ENCODE measurements at regions not wholly inside any gene's neighbourhood (a gene's known extent, or its start where the extent isn't known, plus 50 kb on each side); places are given as distances from the start of the nearest gene placed in this dataset.
"Not testable (repeated sequence)": the region's sequence is repeated elsewhere in the genome, so short reads cannot be mapped to it uniquely, and the experiment has no call there.

DNA sequence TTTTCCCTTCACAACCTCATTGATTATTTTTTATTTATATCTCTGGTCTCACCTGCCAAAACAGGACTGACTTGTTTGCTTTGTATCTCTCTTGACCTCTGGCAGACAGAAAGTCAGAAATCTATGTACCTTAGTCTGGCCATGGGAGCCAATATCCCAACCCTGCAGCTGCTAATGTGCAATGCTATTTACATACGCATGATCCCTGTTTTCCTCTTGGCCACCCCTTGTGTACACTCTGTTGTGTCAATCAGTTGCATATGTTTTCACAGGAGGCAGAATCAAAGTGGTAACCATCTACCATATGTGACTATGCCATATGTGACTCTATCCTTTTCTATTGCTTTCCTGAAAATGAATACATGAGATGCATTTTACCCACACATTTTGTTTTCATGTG lies 688.8 kb downstream of the PLA2G4A start:
- no peak for DNase-seq (ENCODE audit: low read depth in 3 of 3)

DNA sequence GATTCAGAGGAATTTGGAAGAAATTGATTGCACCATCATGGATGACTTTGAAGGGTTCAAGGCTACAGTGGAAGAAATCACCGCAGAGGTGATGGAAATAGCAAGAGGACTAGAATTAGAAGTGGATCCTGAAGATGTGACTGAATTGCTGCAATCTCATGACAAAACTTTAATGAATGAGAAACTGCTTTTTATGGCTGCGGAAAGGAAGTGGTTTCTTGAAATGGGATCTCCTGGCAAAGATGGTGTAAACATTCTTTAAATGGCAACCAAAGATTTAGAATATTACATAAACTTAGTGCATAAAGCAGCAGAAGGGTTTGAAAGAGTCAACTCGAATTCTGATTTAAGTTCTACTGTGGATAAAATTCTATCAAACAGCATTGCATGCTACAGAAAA lies 698.6 kb downstream of the PLA2G4A start:
- DNase-seq (ENCODE audit: low read depth in 3 of 3): no peak

DNA sequence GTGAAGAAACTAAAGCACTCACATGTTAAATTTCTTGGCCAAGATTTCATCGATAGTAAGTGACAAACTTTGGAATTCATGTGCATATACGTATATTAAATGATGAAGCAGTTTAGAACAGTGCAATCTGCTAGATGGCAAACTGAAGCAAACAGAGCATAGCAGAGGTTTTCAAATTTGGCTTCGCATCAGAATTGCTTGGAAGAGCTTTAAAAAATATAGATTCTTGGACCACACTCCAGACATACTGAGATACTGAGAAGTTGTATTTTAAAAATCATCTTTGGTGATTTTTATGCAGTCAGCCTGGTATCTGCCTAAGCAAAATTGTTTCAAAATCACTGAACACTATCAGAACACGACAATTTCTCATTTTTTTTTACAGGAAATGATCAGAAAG lies 709.2 kb downstream of the PLA2G4A start:
- no peak for DNase-seq (ENCODE audit: low read depth in 3 of 3)

DNA sequence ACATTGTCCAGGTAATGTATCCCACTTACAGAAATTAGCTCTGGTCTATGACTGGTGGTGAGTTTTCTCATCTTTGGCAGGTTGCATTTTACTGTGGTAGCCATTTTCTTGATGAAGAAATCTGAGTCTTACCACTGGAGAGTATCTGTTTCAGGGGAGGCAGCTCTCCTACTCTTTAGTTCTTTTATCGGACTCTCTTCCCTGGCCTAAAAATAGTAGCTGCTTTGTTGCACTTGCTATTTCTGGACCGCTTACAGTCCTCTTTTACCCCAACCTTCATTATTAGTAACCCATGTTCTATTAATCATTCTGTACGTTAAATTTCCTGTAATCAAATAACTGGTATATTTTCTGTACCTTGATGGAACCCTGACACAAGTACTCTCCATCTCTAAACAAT lies 720.8 kb downstream of the PLA2G4A start:
- DNase-seq (ENCODE audit: low read depth in 3 of 3): no peak

DNA sequence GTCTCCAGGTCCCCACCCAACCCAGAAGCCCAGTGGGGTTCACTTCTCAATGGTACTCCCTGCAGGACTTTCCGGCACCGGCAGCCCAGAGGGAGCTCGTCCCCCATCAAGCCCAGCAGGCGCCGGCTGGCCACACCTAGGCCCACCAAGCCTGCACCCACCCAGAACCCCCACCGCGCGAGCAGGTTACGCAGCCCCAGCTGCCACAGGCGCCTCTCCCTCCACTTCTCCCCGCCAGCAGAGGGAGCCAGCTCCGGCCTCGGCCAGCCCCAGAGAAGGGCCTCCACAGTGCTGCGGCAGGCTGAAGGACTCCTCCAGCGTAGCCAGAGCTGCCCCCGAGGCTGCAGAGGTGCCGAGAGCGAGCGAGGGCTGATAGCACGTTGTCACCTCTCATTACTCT lies 722.3 kb downstream of the PLA2G4A start:
- no peak for DNase-seq (ENCODE audit: low read depth in 3 of 3)

DNA sequence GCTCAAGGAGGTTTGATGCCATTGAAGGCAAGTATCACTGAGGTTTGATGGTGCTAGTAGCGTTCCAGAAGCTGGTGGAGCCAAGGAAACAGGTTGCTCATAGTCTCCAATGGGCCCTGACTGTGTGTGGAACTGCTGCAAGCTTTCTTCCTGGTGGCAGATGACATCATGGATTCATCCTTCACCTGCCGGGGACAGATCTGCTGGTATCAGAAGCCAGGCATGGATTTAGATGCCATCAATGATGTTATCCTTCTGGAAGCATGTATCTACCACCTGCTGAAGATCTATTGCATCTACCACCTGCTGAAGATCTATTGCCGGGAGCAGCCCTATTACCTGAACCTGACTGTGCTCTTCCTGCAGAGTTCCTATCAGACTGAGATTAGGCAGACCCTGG lies 734.4 kb downstream of the PLA2G4A start:
- DNase-seq (ENCODE audit: low read depth in 3 of 3): no peak

DNA sequence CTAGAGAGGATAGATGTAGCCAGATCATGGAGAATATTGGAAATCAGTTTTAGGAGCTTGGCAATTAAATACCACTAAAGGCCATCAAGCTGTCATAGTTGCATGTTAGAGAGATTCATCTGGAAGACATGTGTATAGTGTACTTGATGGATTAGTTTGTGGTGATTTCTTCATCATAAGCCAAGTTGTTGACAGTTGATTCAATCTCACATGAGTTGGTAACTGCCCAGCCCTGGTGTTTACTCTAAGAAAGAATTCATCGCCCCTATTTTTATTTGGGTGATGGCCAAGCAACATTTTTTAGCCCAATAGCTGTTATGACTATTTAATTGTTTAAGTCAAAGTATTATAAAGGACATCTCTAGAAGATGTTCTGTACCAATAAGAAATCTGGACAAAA lies 737.6 kb downstream of the PLA2G4A start:
- no peak for DNase-seq (ENCODE audit: low read depth in 3 of 3)

DNA sequence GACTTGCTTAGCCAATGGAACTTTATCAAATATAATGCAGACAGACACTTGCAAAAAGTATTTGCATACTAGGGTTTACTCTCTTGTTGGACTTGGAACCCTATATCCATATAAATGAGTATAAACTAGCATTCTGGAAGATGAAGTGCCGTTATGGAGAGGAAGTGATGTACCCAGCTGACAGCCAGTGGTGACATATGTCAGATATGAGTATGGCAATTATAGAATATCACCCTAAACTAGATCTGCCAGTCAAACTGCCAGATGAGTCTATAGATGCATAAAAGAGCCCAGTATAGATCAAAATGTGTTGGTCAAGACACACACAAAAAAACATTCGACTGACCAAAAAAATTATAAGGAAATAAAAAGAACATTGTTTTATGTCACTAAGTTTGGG lies 739.3 kb downstream of the PLA2G4A start:
- no peak for DNase-seq (ENCODE audit: low read depth in 3 of 3)

DNA sequence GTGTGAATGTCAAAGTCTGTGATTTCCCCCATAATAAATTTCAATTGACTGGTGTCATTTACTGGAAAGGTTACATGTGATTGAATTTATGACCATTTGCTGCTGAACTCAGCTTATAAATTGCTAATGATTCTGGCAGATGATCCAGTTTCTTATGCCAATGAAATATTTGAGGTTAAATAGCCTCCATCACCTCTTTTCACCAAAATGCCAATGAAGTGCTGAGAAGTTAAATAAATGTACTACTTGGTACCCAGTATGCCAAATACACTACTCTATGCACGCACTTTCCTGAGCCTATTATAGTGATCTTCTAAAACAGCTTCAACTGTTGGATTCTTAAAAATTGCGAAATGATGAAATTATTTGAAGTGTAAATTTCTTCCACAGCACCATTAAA lies 741.4 kb downstream of the PLA2G4A start:
- no peak for DNase-seq (ENCODE audit: low read depth in 3 of 3)

DNA sequence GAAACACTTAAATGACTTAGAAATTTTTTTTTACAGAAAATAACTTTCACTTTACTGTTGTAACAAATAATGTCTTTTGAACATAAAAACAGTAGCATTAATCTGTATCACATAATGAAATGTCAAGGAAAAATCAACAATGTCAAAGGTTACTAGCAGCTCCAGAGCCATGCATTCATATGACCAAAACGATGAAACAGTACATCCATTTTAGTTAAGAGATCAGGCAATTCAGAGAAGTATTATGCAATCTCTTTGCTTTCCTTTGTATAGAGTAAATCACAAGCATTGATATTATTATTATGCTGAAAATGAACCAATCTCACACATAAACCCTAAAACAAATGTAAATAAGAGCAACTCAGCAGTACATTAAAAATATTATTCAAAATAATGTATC lies 748.9 kb downstream of the PLA2G4A start:
- no peak for DNase-seq (ENCODE audit: low read depth in 3 of 3)

DNA sequence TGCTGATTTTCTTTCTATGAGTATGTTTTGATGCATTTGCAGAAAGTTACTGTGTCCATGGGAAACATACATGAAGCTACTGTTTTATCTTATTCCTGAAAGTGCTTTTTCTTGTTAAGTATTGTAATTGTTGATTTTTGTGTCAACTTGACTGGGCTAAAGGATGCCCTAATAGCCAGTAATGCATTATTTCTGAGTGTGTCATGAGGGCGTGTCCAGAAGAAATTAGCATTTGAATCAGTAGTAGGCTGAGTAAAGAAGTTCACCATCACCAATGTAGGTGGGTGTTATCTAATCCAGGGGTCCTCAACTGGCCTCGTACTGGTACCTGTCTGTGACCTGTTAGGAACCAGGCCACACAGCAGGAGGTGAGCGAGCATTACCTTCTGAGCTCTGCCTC lies 760.2 kb downstream of the PLA2G4A start:
- DNase-seq (ENCODE audit: low read depth in 3 of 3): no peak

DNA sequence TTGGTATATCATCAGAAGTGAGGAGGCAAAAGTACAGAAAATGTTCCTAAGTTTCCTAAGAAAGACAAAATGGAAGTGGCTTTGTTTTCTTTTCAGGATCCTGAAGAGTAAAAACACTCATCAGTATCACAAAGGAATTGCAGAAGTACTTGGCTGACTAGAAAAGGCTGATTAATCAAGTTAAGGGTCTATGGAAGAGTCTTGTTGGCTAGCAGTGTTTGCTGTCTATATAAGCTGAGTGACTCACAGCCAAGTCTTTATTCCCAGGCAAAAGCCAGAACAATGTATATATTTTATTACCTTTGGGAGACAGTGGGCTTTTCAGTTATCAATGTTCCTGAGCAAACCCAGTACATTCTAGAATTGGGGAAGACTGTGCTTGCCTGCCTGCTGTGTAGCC lies 777.0 kb downstream of the PLA2G4A start:
- no peak for DNase-seq (ENCODE audit: low read depth in 3 of 3)

DNA sequence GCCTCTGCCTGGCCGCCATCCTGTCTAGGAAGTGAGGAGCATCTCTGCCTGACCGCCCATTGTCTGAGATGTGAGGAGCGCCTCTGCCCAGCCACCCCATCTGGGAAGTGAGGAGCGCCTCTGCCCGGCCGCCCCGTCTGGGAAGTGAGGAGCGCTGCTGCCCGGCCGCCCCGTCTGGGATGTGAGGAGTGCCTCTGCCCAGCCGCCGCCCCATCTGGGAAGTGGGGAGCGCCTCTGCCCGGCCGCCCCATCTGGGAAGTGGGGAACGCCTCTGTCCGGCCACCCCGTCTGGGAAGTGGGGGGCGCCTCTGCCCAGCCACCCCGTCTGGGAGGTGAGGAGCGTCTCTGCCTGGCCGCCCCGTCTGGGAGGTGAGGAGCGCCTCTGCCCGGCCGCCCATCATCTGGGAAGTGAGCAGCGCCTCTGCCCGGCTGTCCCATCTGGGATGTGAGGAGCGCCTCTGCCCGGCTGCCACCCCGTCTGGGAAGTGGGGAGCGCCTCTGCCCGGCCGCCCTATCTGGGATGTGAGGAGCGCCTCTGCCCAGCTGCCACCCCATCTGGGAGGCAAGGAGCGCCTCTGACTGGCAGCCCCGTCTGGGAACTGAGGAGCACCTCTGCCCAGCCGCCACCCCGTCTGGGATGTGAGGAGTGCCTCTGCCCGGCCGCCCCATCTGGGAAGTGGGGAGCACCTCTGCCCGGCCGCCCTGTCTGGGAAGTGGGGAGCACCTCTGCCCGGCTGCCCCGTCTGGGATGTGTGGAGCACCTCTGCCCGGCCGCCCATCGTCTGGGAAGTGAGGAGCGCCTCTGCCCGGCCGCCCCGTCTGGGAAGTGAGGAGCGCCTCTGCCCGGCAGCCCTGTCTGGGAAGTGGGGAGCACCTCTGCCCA lies 787.3 kb downstream of the PLA2G4A start:
- DNase-seq (ENCODE audit: low read depth in 3 of 3): not testable (repeated sequence)

DNA sequence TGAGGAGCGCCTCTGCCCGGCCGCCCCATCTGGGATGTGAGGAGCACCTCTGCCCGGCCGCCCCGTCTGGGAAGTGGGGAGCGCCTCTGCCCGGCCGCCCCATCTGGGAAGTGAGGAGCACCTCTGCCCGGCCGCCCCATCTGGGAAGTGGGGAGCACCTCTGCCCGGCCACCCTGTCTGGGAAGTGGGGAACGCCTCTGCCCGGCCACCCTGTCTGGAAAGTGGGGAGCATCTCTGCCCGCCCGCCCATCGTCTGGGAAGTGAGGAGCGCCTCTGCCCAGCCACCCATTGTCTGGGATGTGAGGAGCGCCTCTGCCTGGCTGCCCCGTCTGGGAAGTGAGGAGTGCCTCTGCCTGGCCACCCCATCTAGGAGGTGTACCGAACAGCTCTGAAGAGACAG lies 788.1 kb downstream of the PLA2G4A start:
- not testable (repeated sequence) for DNase-seq (ENCODE audit: low read depth in 3 of 3)

DNA sequence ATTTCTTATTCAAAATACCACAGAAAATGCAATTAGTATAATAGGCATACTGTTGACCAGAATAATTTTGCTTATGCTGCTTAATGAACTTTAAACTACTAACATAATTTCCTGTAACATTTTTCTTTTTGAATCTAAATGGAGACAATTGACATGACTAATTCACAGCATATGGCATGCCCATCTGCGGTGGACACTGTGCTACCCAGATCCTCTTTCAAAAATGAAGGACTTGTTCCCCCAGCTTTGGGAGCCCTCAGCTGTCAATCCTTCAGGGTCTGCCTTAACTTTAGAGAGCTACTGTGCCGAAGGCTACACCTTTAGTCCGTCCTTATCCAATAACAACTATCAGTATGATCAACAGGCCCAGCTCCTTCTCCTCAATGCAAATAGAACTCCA lies 789.0 kb downstream of the PLA2G4A start:
- no peak for DNase-seq (ENCODE audit: low read depth in 3 of 3)

DNA sequence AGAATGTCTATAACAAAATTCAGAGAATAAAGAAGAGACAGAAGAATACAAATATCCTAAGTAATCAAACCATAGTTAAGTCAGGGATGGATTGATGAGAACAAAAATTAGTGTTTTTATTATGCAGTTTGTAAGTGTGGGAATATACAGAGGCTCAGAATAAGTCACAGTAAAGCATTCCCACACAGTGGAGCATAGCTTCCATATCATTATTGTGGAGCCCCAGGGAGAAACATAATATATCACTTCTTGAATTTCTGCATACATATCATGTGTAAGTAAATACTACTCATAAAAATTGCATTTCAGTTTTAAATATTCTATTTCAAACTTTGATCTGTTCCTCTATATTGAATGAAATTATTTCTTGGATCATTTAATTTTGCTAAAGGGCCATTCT lies 790.4 kb downstream of the PLA2G4A start:
- DNase-seq (ENCODE audit: low read depth in 3 of 3): no peak

DNA sequence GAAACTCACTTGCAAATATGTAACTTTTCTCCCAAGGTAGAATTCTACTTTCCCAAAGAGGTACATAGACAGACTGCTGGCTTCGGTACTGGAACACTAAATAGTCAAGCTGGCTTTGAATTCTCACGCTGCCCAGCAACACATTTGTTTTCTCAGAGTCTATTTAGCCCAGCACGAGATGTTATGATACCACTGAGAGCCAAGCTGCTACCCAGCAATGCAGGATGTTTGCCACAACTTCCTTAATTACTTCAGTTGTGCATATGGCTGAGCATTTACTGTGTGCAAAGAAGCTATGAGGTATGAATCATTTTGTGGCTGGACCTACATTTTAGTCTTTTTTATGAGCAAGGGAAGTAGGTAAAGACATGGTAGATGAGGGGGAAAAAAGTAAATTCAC lies 793.2 kb downstream of the PLA2G4A start:
- DNase-seq (ENCODE audit: low read depth in 3 of 3): no peak

DNA sequence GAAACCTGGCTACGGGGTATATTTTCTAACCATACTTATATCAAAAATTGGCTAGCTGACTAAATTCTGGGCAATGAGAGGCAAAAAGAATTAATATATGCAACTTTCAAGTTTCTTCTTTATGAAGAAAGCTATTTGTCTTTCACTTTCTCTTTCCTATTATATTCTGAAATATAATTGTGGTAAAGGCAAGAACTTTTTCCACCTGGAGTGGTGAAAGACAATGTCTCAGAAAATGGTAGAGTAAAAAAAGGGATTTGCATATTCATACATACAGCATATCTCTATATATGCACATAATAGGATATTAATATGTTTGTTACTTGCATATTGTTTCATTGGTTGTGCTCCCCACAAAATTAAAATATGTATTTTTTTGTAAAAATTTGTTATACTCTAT lies 793.8 kb downstream of the PLA2G4A start:
- DNase-seq (ENCODE audit: low read depth in 3 of 3): no peak

DNA sequence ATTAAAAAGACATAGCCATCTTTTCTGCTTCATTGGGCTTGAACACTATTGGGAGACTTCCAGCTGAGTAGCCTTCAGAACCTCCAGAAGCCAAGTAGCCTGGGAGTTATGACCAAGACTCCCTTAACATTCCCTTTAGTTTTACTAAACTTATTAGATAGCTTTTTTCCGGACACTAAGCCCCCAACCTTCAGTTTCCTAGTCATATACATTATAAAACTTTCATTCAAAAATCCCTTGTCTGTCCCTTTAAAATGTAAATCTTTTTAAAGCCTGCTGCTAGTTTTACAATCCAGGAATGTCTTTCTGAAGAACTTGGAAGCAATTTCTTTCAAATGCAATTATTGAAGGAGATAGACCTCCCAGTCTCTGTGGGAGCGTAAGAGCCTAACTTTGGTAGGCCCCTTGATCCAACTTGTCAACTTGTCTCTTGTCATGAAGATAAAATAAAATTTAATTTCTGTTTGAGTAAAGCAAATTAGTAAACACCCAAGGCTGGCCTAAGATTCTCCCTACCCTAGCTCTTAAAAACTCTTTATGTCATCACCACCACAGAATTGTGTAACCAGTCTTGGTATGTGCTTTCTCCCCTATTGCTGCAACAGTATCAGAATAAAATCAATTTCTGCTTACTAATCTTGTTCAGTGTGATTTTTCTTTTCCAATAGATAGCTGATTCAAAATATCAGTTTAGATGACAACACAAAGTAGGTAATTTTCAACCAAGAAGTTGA lies 796.2 kb downstream of the PLA2G4A start:
- DNase-seq (ENCODE audit: low read depth in 3 of 3): no peak

DNA sequence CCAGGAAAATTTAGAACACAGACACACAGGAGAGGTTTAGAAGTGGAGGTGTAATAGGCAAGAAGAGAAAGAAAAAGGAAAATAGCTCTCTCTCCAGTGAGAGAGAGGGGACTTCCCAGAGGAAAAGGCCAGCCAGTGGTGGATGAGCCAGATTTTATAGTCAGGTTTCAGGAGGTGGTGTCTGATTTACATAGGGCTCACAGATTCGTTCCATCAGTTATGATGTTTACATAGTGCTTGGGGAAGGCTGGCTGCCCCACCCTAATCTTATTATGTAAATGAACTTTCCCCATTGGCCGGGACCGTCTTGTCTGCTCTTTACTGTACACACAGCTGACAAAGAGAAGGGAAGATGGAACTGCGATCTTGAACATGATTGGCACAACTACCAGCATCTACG lies 797.3 kb downstream of the PLA2G4A start:
- DNase-seq (ENCODE audit: low read depth in 3 of 3): no peak

DNA sequence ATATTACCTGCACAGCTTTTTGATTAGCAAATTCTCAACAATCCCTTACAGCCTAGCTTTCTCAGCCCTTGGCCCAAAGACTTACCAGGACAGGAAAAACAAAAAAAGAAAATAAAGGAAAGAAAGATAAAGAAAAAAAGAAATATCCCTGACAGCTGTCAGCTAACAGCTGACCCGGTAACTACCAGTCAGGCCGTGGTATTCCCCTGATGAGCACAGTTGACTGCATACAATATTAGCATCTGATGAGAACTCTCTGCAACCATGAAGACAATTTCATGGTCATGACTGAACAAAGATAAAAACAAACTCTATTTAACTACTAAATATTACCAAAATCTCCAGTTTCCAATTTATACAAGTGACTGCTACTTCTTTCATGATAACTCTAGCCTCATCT lies 798.8 kb downstream of the PLA2G4A start:
- DNase-seq (ENCODE audit: low read depth in 3 of 3): no peak

DNA sequence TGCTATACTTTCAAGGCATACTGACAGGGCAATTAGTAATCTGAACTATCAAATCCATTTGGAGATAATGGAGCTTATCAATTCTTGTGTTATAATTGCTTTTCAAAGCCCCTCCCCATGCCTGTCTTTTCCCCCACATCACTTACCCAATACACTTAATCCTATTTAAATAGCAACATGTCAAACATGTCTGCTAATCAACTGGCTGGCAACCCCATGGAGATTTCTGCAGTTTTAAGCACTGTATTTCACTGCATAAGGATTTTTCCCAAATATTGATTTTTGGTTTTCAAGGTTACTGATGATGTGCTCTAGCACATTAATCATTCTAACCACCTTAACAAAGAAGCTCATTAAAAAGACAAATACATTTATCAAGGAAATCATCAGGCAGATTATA lies 800.3 kb downstream of the PLA2G4A start:
- DNase-seq (ENCODE audit: low read depth in 3 of 3): no peak

DNA sequence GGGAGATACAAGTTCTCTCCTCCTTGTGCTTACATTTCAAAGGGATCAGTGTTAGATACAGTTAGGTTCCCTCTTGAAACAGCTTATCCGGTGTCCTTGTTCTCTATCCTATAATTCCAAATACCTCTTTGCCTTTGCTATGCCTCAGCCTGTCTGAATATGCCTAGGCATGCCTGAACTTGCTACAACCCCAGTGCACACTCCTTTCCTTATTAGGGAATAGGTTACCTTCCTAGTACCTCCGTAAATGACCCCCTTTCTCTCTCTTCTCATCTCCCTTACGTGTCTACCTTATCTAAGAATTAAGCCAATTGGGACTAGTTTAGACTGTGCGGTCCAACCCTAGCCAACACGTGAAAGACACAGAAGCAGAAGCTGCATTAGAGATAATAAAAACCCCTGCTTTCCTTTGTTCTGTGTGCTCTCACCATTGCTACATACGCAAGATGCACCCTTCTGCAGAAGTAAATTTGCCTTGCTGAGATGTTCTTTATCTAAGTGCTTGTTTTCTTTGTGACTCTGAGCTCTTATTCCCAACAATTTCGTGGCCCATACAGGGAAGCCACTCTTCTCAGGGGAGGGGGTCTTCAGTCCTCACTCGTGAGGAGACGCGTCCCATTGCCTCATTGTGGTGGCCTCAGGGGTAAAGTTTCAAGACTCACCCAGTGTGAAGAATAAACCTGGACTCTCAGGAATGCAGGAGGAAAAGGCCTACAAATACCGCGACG lies 802.1 kb downstream of the PLA2G4A start:
- DNase-seq (ENCODE audit: low read depth in 3 of 3): no peak

Measured in stimulated activated CD4-positive, alpha-beta T cell treated with anti-CD3 and anti-CD28 coated beads, TNF-alpha, amount 100 ng/mL, for 48 hours (primary cell).